ENCODE measurements at regions not wholly inside any gene's neighbourhood (a gene's known extent, or its start where the extent isn't known, plus 50 kb on each side); places are given as distances from the start of the nearest gene placed in this dataset.

DNA sequence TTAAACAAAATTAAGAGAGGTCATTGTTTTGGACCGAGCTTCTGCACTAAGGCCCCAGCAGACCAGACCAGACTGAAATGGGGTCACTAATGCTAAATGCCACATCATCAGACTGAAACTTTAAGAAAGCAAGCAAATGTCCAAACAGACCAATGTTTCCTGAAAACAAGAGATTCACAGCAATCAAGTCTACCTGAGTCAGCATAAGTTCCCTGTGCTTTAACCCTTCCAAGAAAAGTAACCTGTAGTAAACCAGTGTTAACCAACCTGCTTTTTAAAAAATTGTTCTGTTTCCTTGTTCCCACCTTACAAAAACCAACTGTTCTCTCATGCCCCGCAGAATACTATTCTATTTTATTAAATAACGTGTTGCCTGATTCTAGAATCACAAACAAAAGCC, 241.1 kb upstream of the GADL1 start:
- FAIRE-seq (no peak), DNase-seq (ENCODE audit: low read depth, low spot score) (no peak)
- H4K20me1 ChIP-seq (replicated peaks; ENCODE audit: control insufficient read depth, extremely low read depth, insufficient read depth, low read length), result no peaks in the 10 kb centered on the region
- no peaks in the 10 kb centered on the region for H3K27me3 ChIP-seq (ENCODE audit: control insufficient read depth in 2 of 2, insufficient read depth in 2 of 2, low read length in 2 of 2)
- TF ChIP-seq EZH2 (IDR thresholded peaks at IDR 0.05; ENCODE audit: borderline replicate concordance, low read depth, low read length, severe bottlenecking), result no peak
- TF ChIP-seq GATA2 (IDR thresholded peaks at IDR 0.05; ENCODE audit: insufficient read depth, insufficient read length, low read depth, low read length), result no peak
- TF ChIP-seq POLR2AphosphoS5 (IDR thresholded peaks at IDR 0.05; ENCODE audit: insufficient read depth, low read depth, low read length), result no peak
- no peak for TF ChIP-seq JUN (IDR thresholded peaks at IDR 0.05; ENCODE audit: borderline replicate concordance, insufficient read depth, insufficient read length, low read depth)
- no peak for TF ChIP-seq POLR2A (IDR thresholded peaks at IDR 0.05; ENCODE audit: low read depth, low read length)
- TF ChIP-seq, protein P1, sequence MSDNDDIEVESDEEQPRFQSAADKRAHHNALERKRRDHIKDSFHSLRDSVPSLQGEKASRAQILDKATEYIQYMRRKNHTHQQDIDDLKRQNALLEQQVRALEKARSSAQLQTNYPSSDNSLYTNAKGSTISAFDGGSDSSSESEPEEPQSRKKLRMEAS (IDR thresholded peaks at IDR 0.05; ENCODE audit: insufficient read depth, insufficient read length), result no peak
- no peak for TF ChIP-seq MYC (IDR thresholded peaks at IDR 0.05; ENCODE audit: low read depth, low read length)
- TF ChIP-seq, protein P2, sequence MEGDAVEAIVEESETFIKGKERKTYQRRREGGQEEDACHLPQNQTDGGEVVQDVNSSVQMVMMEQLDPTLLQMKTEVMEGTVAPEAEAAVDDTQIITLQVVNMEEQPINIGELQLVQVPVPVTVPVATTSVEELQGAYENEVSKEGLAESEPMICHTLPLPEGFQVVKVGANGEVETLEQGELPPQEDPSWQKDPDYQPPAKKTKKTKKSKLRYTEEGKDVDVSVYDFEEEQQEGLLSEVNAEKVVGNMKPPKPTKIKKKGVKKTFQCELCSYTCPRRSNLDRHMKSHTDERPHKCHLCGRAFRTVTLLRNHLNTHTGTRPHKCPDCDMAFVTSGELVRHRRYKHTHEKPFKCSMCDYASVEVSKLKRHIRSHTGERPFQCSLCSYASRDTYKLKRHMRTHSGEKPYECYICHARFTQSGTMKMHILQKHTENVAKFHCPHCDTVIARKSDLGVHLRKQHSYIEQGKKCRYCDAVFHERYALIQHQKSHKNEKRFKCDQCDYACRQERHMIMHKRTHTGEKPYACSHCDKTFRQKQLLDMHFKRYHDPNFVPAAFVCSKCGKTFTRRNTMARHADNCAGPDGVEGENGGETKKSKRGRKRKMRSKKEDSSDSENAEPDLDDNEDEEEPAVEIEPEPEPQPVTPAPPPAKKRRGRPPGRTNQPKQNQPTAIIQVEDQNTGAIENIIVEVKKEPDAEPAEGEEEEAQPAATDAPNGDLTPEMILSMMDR (IDR thresholded peaks at IDR 0.05; ENCODE audit: extremely low read depth in 1 of 2, insufficient read depth in 1 of 2, low read depth in 1 of 2, low read length in 2 of 2), result no peak
- no peak for TF ChIP-seq FOS (IDR thresholded peaks at IDR 0.05; ENCODE audit: borderline replicate concordance, insufficient read depth, low read length)
- H2AFZ ChIP-seq (ENCODE audit: low read depth, low read length), result no peak overlapping the region
- H3K9me3 ChIP-seq (replicated peaks; ENCODE audit: control insufficient read depth, insufficient read depth, low read length), result no peaks in the 10 kb centered on the region
- BruUV-seq (replicated peaks), result no TSS peak
- no peak overlapping the region for H3K9ac ChIP-seq (replicated peaks; ENCODE audit: extremely low read depth, insufficient read depth, low read length)
- no peak overlapping the region for H3K27ac ChIP-seq (ENCODE audit: insufficient read depth, low read depth, low read length)
- POLR2A ChIA-PET, result no interaction called here
- no peaks in the 10 kb centered on the region for H3K79me2 ChIP-seq (ENCODE audit: control insufficient read depth, insufficient read depth, low read length)
- no peak overlapping the region for H3K4me3 ChIP-seq (replicated peaks in 1 of 3; ENCODE audit: insufficient read depth in 1 of 3, low read depth in 1 of 3, low read length in 3 of 3)
- dilution Hi-C loops (cut with MboI; ENCODE audit: extremely low pct_ligation_motif_present, low sequenced_read_pairs), result no loop called here
- no peaks in the 10 kb centered on the region for H3K36me3 ChIP-seq (ENCODE audit: control insufficient read depth in 2 of 2, extremely low read depth in 1 of 2, insufficient read depth in 2 of 2, low read length in 2 of 2)
- H3K4me2 ChIP-seq (ENCODE audit: insufficient read depth, low read length), result no peak overlapping the region
- H3K4me1 ChIP-seq (ENCODE audit: control insufficient read depth, extremely low read depth, insufficient read depth, low read length), result no peaks in the 10 kb centered on the region
- CTCF ChIA-PET, result interaction anchor here (0.8 to 2.6 kb wide), 4 partner anchors 59 to 633 kb away, joined by 3 to 14 read pairs (median 8); no protein-coding TSS in a partner anchor
- no peaks in the 10 kb centered on the region for H3K9me1 ChIP-seq (replicated peaks; ENCODE audit: control insufficient read depth, extremely low read depth, insufficient read depth, low read length)
- intact Hi-C loops (cut with micrococcal nuclease), result loop anchor here (10.0 kb wide), 1 partner anchor 309 kb away; no protein-coding TSS in a partner anchor

Measured in endothelial cell of umbilical vein (primary cell).